GM21717 (cell line): ENCODE measurements at regions not wholly inside any gene's neighbourhood (a gene's known extent, or its start where the extent isn't known, plus 50 kb on each side); places are given as distances from the start of the nearest gene placed in this dataset.

ENCODE experiments used
- ATAC-seq: cut with Tn5 transposase; IDR thresholded peaks from one replicate; pipeline ENCODE4 v1.9.1; 2021; ENCODE audit warnings: mild to moderate bottlenecking, moderate library complexity; ENCODE audit not compliant: unreplicated experiment

DNA sequence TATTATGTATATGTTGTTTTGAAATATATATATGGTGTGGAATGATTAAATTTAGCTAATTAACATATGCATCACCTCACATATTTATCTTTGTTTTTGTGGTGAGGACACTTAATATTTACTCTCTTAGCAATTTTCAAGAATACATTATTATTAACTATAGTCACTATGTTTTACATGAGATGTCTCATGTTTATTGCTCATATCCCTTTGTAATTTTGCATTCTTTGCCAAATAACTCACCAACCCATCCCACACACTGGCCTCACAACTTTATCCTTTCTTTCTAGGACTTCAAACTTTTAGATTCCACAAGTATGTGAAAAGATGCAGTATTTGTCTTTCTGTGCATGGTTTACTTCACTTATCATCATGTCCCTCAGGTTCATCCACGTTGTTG, 950.2 kb upstream of the CADM2 start:
- ATAC-seq = no peak

DNA sequence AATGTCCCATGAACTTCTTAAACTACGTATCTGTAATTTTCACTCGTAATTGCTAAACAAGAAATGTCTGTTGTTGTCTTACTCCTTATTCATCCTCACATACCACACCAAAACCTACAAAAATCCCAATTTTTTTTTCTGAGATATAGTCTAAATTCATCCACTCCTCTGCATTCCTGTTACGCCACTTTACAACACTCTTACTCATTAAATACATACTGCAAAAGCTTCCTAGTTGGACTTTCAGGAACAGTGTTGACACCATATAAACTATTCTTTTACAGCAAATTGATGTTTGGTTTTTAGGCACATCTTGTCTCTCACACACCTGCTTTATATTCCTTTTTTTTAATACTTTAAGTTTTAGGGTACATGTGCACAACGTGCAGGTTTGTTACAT, 934.9 kb upstream of the CADM2 start:
- no peak for ATAC-seq

DNA sequence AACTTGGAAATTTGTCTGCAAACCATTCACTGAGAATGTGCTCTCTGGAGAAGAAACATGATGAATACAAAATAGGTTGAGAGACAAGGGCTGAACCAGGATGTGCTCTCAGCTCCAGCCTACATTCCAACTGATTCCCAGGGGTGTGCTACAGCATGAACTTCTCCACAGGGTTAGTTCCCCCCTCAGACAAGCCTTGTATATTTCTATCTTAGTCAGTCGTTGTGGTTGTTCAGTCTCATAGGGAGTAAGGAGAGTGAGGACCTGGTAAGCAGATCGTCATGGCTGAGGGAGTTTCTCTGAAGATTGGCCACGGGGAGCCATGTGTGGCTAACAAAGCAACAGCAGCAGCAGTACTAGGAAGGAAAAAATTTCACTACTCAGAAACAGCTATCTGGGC, 919.7 kb upstream of the CADM2 start:
- ATAC-seq = no peak

DNA sequence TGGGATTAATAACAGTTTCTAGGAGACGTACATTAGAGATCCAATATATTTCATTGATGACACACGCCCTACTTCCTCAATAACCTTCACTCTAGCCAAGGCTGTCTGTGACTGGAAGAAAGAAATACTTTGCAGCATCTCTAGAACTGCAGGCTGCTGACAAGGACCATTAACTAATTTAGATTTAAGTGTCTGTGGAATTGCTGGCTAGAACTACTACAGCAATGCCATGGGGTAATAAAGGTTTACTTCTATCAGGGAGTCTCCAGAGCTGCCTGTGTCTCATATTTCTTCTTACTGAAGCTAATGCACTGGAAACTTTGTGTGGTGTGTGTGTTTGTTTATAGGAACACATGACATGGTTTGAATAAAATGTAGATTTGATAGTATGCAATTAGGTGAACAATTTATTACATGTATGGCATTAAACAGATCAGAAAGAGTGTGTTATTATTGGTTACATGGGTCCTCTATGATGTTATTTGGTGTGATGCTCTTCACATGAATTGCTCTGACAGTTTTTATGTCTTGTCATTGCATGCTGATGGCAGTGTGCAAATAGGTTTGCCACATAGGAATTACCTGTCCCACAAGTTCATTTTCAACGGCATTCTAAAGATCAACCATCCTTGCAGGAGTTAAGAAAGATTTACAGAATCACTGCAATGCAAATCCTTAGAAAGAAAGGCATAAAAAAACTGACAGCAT, 916.2 kb upstream of the CADM2 start:
- no peak for ATAC-seq

DNA sequence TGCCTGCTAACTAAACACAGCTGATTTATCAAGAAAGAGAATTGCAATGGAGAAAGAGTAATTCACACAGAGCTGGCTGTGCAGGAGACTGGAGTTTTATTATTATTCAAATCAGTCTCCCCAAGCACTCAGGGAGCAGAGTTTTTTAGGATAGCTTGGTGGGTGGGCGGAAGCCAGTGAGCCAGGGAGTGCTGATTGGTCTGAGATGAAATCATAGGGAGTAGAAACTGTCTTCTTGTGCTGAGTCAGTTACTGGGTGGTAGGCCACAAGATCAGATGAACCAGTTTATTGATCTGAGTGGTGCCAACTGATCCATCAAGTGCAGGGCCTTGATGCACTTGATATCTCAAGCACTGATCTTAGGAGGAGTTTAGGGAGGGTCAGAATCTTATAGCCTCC, 891.9 kb upstream of the CADM2 start:
- ATAC-seq = no peak

DNA sequence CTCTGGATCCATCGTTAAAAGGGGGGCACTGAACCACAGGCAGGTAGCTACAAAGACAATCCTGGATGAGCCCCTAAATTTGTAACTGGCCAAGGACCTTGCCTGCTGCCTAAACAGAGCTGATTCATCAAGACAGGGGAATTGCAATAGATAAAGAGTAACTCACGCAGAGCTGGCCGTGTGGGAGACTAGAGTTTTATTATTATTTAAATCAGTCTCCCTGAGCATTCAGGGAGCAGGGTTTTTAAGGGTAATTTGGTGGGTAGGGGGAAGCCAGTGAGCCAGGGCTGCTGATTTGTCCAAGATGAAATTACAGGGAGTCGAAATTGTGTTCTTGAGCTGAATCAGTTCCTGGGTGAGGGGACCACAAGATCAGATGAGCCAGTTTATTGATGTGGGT, 885.1 kb upstream of the CADM2 start:
- no peak for ATAC-seq

DNA sequence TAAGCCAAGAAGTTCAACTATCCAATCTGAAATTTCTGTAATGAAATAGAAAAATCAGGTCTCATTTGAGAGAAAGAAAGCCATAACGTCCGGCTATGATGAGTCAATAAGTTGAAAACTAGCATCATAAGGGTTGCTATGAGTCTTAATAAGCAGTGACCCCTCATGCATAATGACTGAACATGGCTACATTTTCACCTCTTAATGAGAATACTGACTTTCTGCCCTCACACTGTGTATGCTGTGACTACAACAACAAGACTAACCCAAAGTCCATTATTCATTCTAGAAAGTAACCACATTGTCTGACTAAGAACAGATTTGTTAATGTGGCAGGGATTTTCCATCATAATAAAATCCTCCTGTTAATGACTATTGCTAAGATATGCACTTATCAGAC, 884.0 kb upstream of the CADM2 start:
- no peak for ATAC-seq

DNA sequence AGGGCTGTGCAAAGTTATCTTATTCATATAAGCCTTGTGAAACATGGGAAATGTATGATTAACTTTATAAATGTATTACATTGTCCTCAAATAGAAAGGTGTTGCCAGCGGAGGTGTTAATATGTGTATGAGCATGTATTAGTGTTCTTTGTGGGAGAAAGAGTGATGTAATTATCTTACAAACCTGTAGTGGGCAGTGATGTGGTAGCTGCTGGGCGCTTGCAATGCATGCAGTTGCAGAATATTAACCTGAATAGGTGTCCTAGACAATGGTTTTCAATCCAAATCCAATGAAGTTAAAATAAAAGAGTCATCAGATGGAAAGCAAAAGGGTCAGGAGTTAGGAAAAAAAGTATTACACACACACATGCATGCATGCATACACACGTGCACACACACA, 881.3 kb upstream of the CADM2 start:
- no peak for ATAC-seq

DNA sequence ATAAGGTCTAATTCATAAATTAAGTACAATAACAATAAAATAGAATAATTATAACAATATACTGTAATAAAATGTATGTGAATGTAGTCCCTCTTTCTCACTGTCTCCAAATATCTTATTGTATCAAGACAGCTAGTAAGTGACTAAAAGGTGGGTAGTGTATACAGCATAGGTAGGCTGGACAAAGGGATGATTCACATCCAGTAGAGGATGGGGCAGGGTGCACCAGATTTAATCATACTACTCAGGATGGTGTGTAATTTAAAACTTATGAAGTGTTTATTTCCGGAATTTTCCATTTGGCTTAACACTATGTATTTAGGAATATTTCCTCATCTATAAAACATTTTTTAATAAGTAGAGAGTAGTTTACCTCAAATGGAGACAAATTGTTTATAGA, 876.1 kb upstream of the CADM2 start:
- no peak for ATAC-seq

DNA sequence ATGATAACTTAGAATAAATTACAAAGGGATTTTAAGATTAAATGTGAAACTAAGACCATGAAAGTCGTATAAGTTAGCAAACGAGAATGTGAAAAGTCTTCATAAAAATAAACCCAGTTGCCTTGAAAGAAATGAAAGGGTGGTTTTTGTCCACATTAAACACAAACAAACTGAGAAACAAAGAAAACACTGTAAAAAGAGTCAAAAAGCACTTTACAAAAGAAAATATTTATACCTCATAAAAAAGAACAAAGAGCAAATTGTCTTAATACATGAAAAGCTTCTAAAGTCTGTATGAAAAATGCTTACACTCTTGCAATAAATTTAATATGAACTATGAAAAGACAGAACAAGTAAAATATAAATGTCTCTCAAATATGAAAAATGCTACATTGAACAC, 865.9 kb upstream of the CADM2 start:
- ATAC-seq = no peak

DNA sequence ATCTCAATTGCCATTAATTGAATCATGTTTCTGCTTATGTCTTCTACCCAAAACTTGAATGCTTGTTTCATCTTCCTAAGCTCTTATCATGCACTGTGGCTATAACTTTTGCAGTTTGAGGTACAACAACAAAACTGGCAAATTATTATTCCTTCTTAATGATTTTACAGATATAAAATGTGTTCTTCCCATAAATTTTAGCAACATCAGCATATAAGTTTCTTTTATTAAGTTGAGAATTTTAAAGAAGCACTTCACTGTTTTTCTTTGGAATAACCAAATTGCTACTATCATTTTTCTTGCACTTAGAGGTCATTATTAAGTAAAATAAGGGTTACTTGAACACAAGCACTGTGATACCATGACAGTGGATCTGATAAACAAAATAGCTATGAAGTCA, 862.6 kb upstream of the CADM2 start:
- ATAC-seq = no peak

DNA sequence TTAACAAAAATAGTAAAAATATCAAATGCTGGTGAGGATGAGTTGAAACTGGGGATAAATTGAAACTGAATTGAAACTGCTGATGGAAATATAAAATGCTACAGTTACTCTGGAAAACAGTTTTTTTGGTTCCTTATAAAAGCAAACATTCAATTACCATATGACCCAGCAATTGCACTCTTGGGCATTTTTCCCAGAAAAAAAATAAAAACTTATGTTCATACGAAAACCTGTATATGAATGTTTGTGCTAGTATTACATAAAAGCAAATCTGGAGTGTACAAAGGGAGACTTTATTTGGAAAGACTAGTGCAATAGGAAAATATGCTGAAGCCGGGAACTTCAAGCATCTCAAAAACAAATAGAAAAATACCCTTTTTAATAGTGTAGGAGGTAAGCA, 857.9 kb upstream of the CADM2 start:
- no peak for ATAC-seq

DNA sequence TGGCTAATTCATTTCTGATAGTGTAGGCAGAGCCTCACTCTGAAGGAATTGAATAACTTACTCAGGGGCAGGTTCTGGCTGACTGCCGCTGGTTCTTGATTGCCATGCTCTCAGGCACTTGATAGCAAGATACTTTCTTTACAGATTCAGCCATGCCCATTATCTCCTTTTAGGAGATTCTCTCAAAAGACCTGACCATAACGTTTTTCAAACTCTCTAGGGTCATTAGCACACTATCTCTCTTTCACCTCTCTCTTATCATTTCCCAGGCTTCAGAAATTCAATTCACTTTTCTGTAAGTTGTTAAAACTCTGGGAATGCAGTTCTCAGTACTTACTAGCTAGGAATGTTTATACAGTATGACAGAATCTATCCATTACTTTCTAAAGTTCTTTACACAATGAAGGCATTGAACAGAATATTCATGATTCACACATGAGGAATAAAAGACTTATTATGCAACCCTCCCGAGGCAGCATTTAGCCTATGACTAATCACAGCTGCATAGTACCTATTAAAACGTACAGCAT, 850.3 kb upstream of the CADM2 start:
- ATAC-seq = no peak

DNA sequence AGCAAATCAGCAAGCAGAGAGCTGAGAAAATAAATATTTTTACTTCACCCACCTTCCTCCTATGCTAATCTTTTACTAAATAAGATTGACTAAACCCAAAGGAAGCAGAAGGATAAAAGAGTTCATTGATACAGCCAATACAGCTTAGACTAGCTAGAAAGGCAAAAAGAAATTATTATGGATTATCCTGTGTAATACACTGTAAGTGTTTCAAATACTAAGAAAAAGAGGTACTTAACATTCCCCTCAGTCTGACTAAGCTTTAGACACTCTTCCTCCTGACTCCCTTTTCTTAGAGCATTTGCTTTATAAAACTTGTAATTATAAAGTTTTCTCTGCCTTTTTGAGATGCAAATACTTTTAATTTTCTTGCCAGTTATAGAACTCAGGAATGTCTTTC, 848.9 kb upstream of the CADM2 start:
- no peak for ATAC-seq

DNA sequence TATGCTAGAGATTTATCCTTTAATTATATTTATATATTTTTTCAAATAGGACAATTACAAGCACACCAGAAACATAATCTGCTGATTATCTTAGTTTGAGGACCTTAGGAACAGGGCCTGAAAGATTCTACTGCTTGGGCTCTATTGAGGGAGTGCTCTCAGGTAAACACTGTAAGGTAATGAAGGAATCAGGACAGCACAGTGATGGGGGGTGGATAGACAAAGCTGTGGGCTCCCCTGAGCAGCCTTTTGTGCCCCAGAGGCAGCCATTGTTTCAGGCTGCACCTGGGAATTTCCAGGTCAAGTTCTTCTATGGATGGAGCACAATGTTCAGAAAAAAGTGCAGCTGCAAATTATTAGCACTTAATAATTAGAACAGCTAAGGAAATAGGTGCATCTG, 848.0 kb upstream of the CADM2 start:
- no peak for ATAC-seq

DNA sequence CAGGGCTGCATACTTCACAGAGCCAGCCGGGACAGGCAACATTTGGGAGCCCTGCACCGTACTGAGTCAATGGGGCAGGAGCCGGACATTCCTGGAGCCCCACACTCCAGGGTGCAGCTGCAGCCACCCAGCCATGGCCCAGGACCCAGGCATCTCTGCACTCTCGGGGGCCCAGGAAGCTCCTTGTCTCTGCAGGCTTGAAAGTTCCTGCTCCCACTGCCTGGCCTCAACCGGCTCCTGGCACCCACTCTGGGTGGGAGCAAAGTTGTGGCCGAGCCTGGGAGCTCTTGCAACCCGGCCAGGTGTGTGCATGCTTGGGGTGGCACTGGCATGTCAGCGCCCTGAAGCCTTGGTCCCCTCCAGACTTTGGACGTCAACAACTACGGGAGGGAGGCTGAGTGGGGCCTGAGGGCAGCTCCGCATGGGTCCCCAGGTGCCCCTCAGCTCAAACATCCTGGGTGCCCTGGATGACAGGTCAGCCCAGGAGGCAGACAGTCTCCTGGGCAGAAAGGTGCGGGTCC, 833.5 kb upstream of the CADM2 start:
- ATAC-seq = no peak

DNA sequence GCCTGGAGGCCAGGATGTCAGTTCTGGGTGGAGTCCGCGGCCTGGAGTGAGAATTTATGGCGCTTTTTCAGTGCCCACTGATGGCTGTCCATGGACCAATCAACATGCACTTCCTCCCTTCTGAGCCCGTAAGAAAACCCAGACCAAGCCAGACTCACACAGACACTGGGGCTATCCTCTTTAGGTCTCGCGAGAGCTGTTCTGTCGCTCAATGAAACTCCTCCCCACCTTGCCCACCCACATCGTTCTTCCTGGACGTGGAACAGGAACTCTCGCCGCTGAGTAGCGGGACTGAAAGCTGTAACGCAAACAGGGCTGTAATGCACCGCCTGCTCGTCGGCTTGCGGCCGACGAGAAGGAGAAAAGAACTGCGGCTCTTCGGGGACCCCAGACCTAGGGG, 833.0 kb upstream of the CADM2 start:
- no peak for ATAC-seq

DNA sequence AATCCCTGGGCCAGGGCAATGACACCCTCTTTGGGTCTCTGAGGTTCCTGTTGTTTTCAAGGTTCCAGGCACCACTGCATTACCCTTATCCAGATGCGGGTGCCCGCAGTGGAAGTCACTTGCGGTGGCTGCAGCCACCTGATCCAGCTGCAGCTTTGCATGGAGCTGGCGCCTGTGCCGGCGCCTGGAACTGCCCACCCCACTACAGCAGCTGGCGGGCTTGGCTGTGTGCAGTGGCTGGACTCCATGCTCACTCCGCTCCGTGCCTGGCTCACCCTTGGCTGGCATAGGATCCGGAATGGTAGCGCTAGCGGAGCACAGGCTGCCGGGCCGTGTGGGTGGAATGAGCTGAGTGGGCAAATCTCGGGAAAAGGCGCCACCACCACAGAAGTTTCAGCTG, 832.6 kb upstream of the CADM2 start:
- ATAC-seq = no peak

DNA sequence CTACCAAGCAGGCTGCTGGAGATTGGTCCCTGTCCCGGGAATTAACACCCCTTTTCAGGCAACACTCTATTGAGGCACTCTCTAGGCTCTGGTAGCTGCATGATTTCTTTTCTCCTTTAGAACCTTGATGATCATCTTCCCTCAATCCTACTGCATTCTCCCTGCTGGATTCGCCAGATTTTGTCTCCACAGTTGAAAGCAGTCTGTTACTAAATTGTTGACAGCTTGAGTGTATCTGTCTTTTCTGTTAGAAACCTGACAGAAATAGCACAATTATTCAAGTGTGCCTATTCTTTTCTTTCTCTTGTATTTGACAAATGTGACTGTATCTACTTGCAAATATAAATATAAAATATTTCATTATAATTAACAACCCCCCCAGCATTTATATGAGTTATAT, 830.8 kb upstream of the CADM2 start:
- no peak for ATAC-seq

DNA sequence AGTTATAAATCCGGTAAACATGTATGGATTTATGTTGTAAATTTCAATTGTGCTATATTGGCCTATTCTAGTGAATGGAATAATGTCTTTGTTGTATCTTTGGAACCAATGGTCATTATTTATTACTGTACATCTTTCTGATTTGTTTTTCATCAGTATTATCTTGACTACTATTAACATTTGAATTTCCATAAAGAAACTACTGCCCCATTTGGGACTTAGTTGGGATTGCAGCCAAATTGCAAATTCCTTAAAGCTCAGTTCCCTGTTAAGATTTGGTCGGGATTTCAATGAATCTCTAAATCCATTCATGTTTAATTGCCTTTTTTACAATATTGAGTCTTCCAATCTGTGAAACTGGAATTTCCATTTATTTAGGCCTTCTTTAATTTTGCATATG, 822.4 kb upstream of the CADM2 start:
- ATAC-seq = no peak

DNA sequence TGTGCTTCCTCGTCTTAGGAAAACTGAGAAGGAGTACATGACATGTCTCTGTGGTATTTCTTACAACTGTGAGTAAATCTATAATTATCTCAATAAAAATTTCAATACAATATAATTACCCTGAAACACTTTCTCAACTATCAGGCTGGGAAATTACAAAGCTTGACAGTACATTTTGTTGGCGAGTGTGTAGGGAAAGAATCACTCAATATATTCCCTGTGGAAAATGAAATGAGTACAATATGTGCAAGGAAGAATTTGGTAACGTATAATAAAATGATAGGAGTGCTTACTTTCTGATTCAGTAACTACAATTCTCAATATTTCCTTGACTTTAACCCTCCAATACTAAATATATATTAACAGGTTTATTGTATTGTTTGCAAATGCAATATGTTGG, 818.2 kb upstream of the CADM2 start:
- ATAC-seq = no peak

DNA sequence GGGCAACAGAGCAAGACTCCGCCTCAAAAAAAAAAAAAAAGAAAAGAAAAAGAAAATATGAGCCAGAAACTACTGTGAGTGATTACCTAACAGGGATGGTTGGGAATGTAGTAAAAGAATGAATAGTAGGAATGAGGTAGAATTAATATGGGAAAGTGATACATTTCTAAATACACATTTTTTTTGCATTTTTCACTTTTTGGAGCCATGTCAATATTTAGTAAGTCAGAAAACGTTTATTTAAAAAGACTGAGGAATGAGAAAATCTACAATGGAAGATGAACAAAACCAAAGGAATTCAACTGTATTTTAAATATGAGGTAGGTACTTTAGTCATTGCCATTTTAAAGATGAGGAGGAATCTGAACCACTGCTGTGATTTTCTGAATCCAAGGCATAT, 817.2 kb upstream of the CADM2 start:
- no peak for ATAC-seq

DNA sequence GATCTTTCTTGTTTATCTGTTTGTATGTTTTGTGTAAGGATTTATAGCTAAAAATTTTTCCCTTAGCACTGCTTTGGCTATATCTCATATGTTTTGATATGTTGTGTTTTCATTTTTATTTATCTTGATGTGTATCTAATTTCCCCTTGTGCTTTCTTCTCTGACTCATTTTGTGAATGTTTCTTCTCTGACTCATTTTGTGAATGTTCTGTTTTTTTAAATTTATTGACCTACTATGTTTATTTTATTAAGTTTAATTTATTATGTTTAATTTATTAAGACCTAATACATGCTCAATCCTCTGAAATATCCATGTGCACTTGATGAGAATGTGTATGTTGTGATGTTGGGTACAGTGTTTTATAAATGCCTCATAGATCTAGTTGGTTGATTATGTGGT, 793.5 kb upstream of the CADM2 start:
- ATAC-seq = no peak
